ENCODE measurements at regions not wholly inside any gene's neighbourhood (a gene's known extent, or its start where the extent isn't known, plus 50 kb on each side); places are given as distances from the start of the nearest gene placed in this dataset.

- Mint-ChIP-seq H3K4me1 (ENCODE audit: low read depth, unreplicated experiment) (no peaks in the 10 kb centered on the region), H3K4me3 (ENCODE audit: unreplicated experiment) (no peak overlapping the region), H3K27me3 (ENCODE audit: unreplicated experiment) (peaks cover 2% of the 10 kb centered on the region), H3K9me3 (ENCODE audit: unreplicated experiment) (peaks cover 2% of the 10 kb centered on the region), H3K27ac (ENCODE audit: unreplicated experiment) (no peak overlapping the region), H3K36me3 (ENCODE audit: unreplicated experiment) (no peaks in the 10 kb centered on the region)
- no peak for DNase-seq
- TF ChIP-seq CTCF (IDR thresholded peaks at IDR 0.05; ENCODE audit: partially characterized antibody, unreplicated experiment) = no peak
Measured at GRCh38 chr16:5884996-5885395, 787.4 kb upstream of the EEF2KMT start.

GRCh38 chr16:5884339-5884738, 786.7 kb upstream of the EEF2KMT start:
- H3K9me3 Mint-ChIP-seq (ENCODE audit: unreplicated experiment) = peaks cover 2% of the 10 kb centered on the region

GRCh38 chr16:5882087-5882640, 784.6 kb upstream of the EEF2KMT start:
- no peak for TF ChIP-seq CTCF (IDR thresholded peaks at IDR 0.05; ENCODE audit: partially characterized antibody, unreplicated experiment)
- no peak for DNase-seq
- Mint-ChIP-seq H3K9me3 (ENCODE audit: unreplicated experiment) (peaks cover 2% of the 10 kb centered on the region), H3K4me3 (ENCODE audit: unreplicated experiment) (no peak overlapping the region), H3K36me3 (ENCODE audit: unreplicated experiment) (peaks cover 8% of the 10 kb centered on the region), H3K27me3 (ENCODE audit: unreplicated experiment) (peaks cover 2% of the 10 kb centered on the region), H3K27ac (ENCODE audit: unreplicated experiment) (no peak overlapping the region), H3K4me1 (ENCODE audit: low read depth, unreplicated experiment) (no peaks in the 10 kb centered on the region)

More at GRCh38 chr16:5884339-5884738, 786.7 kb upstream of the EEF2KMT start:
- DNase-seq = no peak
- TF ChIP-seq CTCF (IDR thresholded peaks at IDR 0.05; ENCODE audit: partially characterized antibody, unreplicated experiment) = no peak
- Mint-ChIP-seq H3K36me3 (ENCODE audit: unreplicated experiment) (no peaks in the 10 kb centered on the region), H3K4me1 (ENCODE audit: low read depth, unreplicated experiment) (no peaks in the 10 kb centered on the region), H3K27ac (ENCODE audit: unreplicated experiment) (no peak overlapping the region), H3K4me3 (ENCODE audit: unreplicated experiment) (no peak overlapping the region), H3K27me3 (ENCODE audit: unreplicated experiment) (peaks cover 2% of the 10 kb centered on the region)

GRCh38 chr16:5875416-5875815, 777.8 kb upstream of the EEF2KMT start:
- Mint-ChIP-seq H3K27ac (ENCODE audit: unreplicated experiment) (no peak overlapping the region), H3K4me3 (ENCODE audit: unreplicated experiment) (no peak overlapping the region), H3K9me3 (ENCODE audit: unreplicated experiment) (no peaks in the 10 kb centered on the region), H3K27me3 (ENCODE audit: unreplicated experiment) (no peaks in the 10 kb centered on the region), H3K36me3 (ENCODE audit: unreplicated experiment) (peaks cover 8% of the 10 kb centered on the region), H3K4me1 (ENCODE audit: low read depth, unreplicated experiment) (no peaks in the 10 kb centered on the region)
- no peak for DNase-seq
- TF ChIP-seq CTCF (IDR thresholded peaks at IDR 0.05; ENCODE audit: partially characterized antibody, unreplicated experiment) = no peak

GRCh38 chr16:5874899-5875298, 777.3 kb upstream of the EEF2KMT start:
- H3K4me1 Mint-ChIP-seq (ENCODE audit: low read depth, unreplicated experiment) = no peaks in the 10 kb centered on the region
- no peak overlapping the region for H3K4me3 Mint-ChIP-seq (ENCODE audit: unreplicated experiment)
- TF ChIP-seq CTCF (IDR thresholded peaks at IDR 0.05; ENCODE audit: partially characterized antibody, unreplicated experiment) = no peak
- peaks cover 8% of the 10 kb centered on the region for H3K36me3 Mint-ChIP-seq (ENCODE audit: unreplicated experiment)
- H3K27me3 Mint-ChIP-seq (ENCODE audit: unreplicated experiment) = no peaks in the 10 kb centered on the region
- H3K27ac Mint-ChIP-seq (ENCODE audit: unreplicated experiment) = no peak overlapping the region
- H3K9me3 Mint-ChIP-seq (ENCODE audit: unreplicated experiment) = no peaks in the 10 kb centered on the region
- DNase-seq = no peak

Measured in glutamatergic neuron (in vitro differentiated cells).